ENCODE measurements at regions not wholly inside any gene's neighbourhood (a gene's known extent, or its start where the extent isn't known, plus 50 kb on each side); places are given as distances from the start of the nearest gene placed in this dataset.

- Histone ChIP-seq H3K27ac (no peak overlapping the region), H3K9me3 (peaks cover 0 to 3% (median 0%) of the 10 kb centered on the region in 3 donors), H3K36me3 (no peaks in the 10 kb centered on the region), H3K4me1 (no peaks in the 10 kb centered on the region), H3K27me3 (no peaks in the 10 kb centered on the region), H3K4me3 (no peak overlapping the region)
- DNase-seq, result no peak
- TF ChIP-seq, protein P1, sequence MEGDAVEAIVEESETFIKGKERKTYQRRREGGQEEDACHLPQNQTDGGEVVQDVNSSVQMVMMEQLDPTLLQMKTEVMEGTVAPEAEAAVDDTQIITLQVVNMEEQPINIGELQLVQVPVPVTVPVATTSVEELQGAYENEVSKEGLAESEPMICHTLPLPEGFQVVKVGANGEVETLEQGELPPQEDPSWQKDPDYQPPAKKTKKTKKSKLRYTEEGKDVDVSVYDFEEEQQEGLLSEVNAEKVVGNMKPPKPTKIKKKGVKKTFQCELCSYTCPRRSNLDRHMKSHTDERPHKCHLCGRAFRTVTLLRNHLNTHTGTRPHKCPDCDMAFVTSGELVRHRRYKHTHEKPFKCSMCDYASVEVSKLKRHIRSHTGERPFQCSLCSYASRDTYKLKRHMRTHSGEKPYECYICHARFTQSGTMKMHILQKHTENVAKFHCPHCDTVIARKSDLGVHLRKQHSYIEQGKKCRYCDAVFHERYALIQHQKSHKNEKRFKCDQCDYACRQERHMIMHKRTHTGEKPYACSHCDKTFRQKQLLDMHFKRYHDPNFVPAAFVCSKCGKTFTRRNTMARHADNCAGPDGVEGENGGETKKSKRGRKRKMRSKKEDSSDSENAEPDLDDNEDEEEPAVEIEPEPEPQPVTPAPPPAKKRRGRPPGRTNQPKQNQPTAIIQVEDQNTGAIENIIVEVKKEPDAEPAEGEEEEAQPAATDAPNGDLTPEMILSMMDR (IDR thresholded peaks at IDR 0.05), result no peak
- intact Hi-C loops (cut with DNase I; ENCODE audit: low total_unique reads), result no loop called here
These were observed 330.8 kb upstream of the PDZRN3 start for GRCh38 chr3:73955494-73956070.

DNA sequence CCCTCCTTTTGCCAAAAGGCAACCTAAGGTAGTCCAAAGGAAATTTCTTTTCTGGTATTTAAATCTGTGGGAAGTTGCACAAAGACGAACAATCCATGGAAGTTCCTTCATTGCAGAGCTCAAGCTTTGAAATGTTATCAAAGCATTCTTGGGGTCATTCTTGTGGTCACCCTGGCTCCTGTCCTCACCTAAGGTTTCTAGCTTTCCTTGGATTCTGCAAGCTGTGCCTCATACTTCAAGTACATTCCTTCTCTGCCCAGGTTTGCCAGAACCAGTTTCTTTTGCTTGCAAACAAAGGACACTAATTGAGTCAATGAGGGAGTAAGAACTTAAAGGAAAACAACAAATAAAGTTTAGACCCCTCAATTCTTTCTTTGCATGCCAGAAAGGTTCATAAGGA lies 329.8 kb upstream of the PDZRN3 start:
- Histone ChIP-seq H3K27me3 (no peaks in the 10 kb centered on the region), H3K9me3 (peaks cover 0 to 3% (median 0%) of the 10 kb centered on the region in 3 donors), H3K4me3 (no peak overlapping the region), H3K36me3 (no peaks in the 10 kb centered on the region), H3K4me1 (no peaks in the 10 kb centered on the region), H3K27ac (no peak overlapping the region)
- DNase-seq, result no peak
- intact Hi-C loops (cut with DNase I; ENCODE audit: low total_unique reads), result no loop called here
- TF ChIP-seq, protein P1 (IDR thresholded peaks at IDR 0.05), result no peak

DNA sequence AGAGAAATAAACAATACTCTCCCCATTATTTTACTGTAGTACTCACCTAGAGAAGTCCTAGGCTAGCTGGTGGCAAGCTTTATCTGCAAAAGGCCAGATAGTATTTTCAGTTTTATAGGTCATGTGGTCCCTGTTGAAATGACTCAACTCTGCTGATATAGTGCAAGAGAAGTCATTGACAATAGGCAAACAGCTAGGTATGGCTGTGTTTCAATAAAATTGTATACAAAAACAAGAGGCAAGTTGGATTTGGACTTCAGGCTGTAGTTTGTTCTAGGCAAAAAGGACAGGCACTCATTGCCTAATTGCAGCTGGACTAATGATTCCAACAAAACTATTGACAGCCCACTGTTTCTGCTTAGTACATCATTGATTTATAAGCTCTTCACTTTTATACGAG lies 328.0 kb upstream of the PDZRN3 start:
- Histone ChIP-seq H3K27me3 (no peaks in the 10 kb centered on the region), H3K9me3 (no peaks in the 10 kb centered on the region), H3K4me1 (no peaks in the 10 kb centered on the region), H3K4me3 (no peak overlapping the region), H3K36me3 (no peaks in the 10 kb centered on the region), H3K27ac (no peak overlapping the region)
- DNase-seq, result no peak
- TF ChIP-seq, protein P1 (IDR thresholded peaks at IDR 0.05), result no peak
- intact Hi-C loops (cut with DNase I; ENCODE audit: low total_unique reads), result no loop called here

DNA sequence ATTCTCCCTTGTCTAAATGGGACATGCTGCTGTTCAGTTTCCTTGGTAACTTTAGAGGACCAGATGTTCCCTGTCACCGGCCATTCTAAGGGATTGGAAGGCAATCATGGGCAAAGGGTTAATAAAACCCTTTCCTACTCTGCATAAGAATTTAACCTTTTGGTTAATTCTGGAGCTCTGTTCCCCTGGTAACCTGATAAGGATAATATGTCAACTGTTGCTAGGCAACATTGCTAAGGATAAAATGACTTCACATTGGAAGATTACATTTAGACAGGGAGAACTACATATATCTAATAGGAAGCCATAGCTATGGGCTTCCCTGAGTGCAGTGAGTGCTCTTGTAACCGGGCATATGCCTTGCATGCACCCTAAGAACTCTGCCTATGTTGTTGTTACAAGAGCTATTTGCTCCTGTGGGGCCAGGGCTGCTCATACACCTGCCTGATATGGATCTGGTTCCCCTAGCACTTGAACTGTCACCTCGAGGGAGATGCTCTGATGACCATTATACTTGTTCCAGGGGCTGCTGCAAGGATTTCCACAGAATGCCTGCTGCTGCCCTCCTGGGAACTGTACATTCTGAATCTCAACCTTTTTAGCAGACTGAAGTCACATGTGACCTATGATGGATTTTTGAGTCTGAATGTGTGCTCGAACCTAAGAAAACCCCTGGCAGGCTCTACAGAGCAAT lies 326.3 kb upstream of the PDZRN3 start:
- Histone ChIP-seq H3K27me3 (no peaks in the 10 kb centered on the region), H3K4me3 (no peak overlapping the region), H3K36me3 (no peaks in the 10 kb centered on the region), H3K27ac (no peak overlapping the region), H3K4me1 (no peaks in the 10 kb centered on the region), H3K9me3 (no peaks in the 10 kb centered on the region)
- DNase-seq, result no peak
- TF ChIP-seq, protein P1 (IDR thresholded peaks at IDR 0.05), result no peak
- intact Hi-C loops (cut with DNase I; ENCODE audit: low total_unique reads), result no loop called here

DNA sequence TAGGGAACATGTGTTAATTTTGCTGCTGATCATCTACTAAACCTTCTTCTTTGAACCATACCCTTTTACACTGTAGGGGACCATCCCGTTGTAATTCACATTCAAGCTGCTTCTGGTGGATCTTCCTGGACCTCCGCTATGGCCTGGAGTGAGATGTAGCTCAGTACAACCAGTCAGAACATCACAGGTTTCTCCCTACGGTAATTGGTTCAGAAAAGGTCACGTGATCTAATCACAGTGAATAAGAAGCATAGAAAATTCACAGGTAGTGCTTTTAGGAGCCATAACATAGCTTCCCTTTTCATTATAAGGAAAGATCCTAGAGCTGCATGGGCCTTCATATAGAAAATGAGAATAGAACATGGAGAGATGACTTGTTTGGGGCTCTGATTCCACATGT lies 320.8 kb upstream of the PDZRN3 start:
- no peak overlapping the region for H3K4me3 ChIP-seq
- intact Hi-C loops (cut with DNase I; ENCODE audit: low total_unique reads), result loop anchor here (5.0 kb wide), 1 partner anchor 1148 kb away; no protein-coding TSS in a partner anchor
- no peak for DNase-seq
- TF ChIP-seq, protein P1 (IDR thresholded peaks at IDR 0.05), result no peak
- no peak overlapping the region for H3K27ac ChIP-seq
- no peaks in the 10 kb centered on the region for H3K36me3 ChIP-seq
- no peaks in the 10 kb centered on the region for H3K4me1 ChIP-seq
- H3K9me3 ChIP-seq, result no peaks in the 10 kb centered on the region
- no peaks in the 10 kb centered on the region for H3K27me3 ChIP-seq

Measured in tibial artery (tissue), 4 donors.